Ovary (tissue), 3 donors: ENCODE measurements at regions not wholly inside any gene's neighbourhood (a gene's known extent, or its start where the extent isn't known, plus 50 kb on each side); places are given as distances from the start of the nearest gene placed in this dataset.

ENCODE experiments used
- CTCF ChIP-seq, 3 donors: fragments of 450-650 bp in 2 of 3; fragments of 200-600 bp in 1 of 3; IDR thresholded peaks; one replicate each; pipeline versions ENCODE4 v1.5.1 to v1.8.0; 2016 to 2022; ENCODE audit warnings: antibody characterized with exemption in 3 of 3, mild to moderate bottlenecking in 1 of 3
- EP300 ChIP-seq: sonication (generic); formaldehyde crosslinking; IDR thresholded peaks from one replicate; pipeline ENCODE4 v1.6.1; 2017; ENCODE audit warnings: antibody characterized with exemption
- POLR2A ChIP-seq: fragments of 450-650 bp; IDR thresholded peaks from one replicate; pipeline ENCODE4 v1.6.1; 2017; ENCODE audit warnings: antibody characterized with exemption, mild to moderate bottlenecking, moderate library complexity
- donor health status: DM: no; HTN: no; CAD: no.

- no peak for TF ChIP-seq CTCF (IDR thresholded peaks at IDR 0.05)
- no peak for TF ChIP-seq EP300
- no peak for TF ChIP-seq POLR2A
Measured at GRCh38 chr4:27759611-27760575, 899.3 kb downstream of the STIM2 start.
